ENCODE measurements at regions not wholly inside any gene's neighbourhood (a gene's known extent, or its start where the extent isn't known, plus 50 kb on each side); places are given as distances from the start of the nearest gene placed in this dataset.

- TF ChIP-seq POLR2AphosphoS5 (IDR thresholded peaks at IDR 0.05; ENCODE audit: low read depth, low read length) = no peak
- no peak for TF ChIP-seq POLR2A (IDR thresholded peaks at IDR 0.05; ENCODE audit: low read depth, low read length)
Observed at GRCh38 chr22:48808038-48808960, 1019.4 kb downstream of the BRD1 start.

All from GM12891 (cell line).